HG03378 (cell line): ENCODE measurements at regions not wholly inside any gene's neighbourhood (a gene's known extent, or its start where the extent isn't known, plus 50 kb on each side); places are given as distances from the start of the nearest gene placed in this dataset.

Experiments used
- ATAC-seq: cut with Tn5 transposase; IDR thresholded peaks from one replicate; pipeline ENCODE4 v1.9.1; 2021; ENCODE audit warnings: mild to moderate bottlenecking, moderate library complexity; ENCODE audit not compliant: unreplicated experiment

GRCh38 chr11:128198216-128198772 is 389.1 kb downstream of the ETS1 start:
- ATAC-seq, result no peak

GRCh38 chr11:128196235-128196634 is 391.1 kb downstream of the ETS1 start:
- ATAC-seq, result no peak

GRCh38 chr11:128195756-128196155 is 391.6 kb downstream of the ETS1 start:
- no peak for ATAC-seq

- no peak for ATAC-seq
Observed at GRCh38 chr11:128195057-128195751, 392.2 kb downstream of the ETS1 start.

GRCh38 chr11:128194216-128194615 is 393.1 kb downstream of the ETS1 start:
- no peak for ATAC-seq

- ATAC-seq, result no peak
Observed at GRCh38 chr11:128193615-128194014, 393.7 kb downstream of the ETS1 start.

GRCh38 chr11:128190312-128190711 is 397.0 kb downstream of the ETS1 start:
- ATAC-seq, result no peak

- no peak for ATAC-seq
Observed at GRCh38 chr11:128189823-128190222, 397.5 kb downstream of the ETS1 start.

GRCh38 chr11:128188346-128189004 is 398.9 kb downstream of the ETS1 start:
- no peak for ATAC-seq

- ATAC-seq, result no peak
Observed at GRCh38 chr11:128187835-128188234, 399.5 kb downstream of the ETS1 start.

- ATAC-seq, result no peak
Observed at GRCh38 chr11:128187377-128187776, 400.0 kb downstream of the ETS1 start.

GRCh38 chr11:128184981-128185380 is 402.4 kb downstream of the ETS1 start:
- ATAC-seq, result no peak

GRCh38 chr11:128182844-128183243 is 404.5 kb downstream of the ETS1 start:
- ATAC-seq, result no peak

GRCh38 chr11:128181984-128182383 is 405.4 kb downstream of the ETS1 start:
- ATAC-seq, result no peak

- ATAC-seq, result no peak
Observed at GRCh38 chr11:128181088-128181480, 406.3 kb downstream of the ETS1 start.

GRCh38 chr11:128180441-128181087 is 406.8 kb downstream of the ETS1 start:
- no peak for ATAC-seq

- no peak for ATAC-seq
Observed at GRCh38 chr11:128179512-128179911, 407.8 kb downstream of the ETS1 start.

- no peak for ATAC-seq
Observed at GRCh38 chr11:128179039-128179438, 408.3 kb downstream of the ETS1 start.

- ATAC-seq, result no peak
Observed at GRCh38 chr11:128174465-128175291, 412.7 kb downstream of the ETS1 start.

- ATAC-seq, result no peak
Observed at GRCh38 chr11:128172046-128172878, 415.1 kb downstream of the ETS1 start.
